ENCODE measurements at regions not wholly inside any gene's neighbourhood (a gene's known extent, or its start where the extent isn't known, plus 50 kb on each side); places are given as distances from the start of the nearest gene placed in this dataset.
"Not testable (repeated sequence)": the region's sequence is repeated elsewhere in the genome, so short reads cannot be mapped to it uniquely, and the experiment has no call there.

DNA sequence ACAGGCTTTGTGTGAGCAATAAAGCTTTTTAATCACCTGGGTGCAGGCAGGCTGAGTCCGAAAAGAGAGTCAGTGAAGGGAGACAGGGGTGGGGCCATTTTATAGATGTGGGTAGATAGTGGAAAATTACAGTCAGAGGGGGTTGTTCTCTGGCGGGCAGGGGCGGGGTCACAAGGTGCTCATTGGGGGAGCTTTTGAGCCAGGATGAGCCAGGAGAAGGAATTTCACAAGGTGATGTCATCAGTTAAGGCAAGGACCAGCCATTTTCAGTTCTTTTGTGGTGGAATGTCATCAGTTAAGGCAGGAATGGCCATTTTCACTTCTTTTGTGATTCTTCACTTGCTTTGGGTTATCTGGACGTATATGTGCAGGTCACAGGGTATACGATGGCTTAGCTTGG, 571.3 kb upstream of the PCDH7 start:
- not testable (repeated sequence) for DNase-seq

- not testable (repeated sequence) for DNase-seq
These were observed 570.6 kb upstream of the PCDH7 start for GRCh38 chr4:30149539-30149938.

DNA sequence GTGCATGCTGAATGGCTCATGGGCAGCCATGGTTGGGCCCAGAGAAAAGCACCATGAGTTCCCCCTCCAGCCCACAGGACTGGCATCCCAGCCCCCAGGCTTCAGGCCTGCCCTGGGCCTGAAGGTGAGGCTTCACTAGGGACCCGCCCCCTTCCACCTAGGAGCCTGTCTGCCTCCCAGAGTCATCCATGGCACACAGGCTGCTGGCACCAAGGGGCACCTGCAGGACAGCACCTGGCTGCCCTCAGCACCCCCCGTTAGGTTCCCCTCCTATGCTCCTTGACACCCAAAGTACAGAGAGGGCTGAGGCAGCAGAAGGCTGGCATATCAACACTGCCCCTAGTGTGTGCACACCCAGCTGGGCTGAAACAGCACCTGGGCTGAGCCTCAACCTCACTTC, 566.7 kb upstream of the PCDH7 start:
- no peak for DNase-seq

- DNase-seq = no peak
These were observed 560.0 kb upstream of the PCDH7 start for GRCh38 chr4:30160140-30160539.

DNA sequence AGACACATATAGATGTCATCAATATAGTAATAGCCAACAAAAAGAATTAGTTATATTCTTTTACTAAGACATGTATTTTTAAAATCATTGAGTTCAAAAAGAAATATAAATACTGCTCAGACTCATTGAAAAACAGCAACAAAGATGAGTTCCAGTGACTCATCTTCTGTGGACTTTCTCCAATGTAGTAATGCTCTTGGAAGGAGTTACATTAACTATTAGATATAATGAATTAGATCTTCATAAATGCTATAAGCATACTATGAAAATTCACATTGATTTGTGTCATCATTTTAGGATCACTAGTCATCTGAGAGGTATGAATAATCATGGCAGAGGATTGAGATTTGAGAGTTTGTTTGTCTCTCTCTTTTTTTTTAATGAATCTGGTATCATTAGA, 547.8 kb upstream of the PCDH7 start:
- no peak for DNase-seq

GRCh38 chr4:30181512-30181911, 538.7 kb upstream of the PCDH7 start:
- no peak for DNase-seq

DNA sequence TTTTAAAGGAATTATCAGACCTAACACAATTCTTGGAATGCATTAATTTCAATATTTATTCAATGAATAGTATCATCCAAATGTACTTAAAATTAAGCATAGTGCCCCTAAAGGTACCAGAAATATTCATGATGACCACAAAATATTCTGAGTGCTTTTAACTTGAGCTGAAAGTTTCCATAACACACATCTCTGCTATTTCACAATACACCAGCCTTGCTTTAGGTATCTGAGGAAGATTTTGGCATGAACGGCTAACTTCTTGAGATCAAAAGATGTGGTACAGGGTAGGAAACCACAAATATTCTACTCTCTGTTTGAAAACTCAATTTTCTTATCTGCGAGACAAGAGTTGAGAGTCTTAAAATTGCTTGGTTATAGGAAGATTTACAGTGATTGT, 538.3 kb upstream of the PCDH7 start:
- no peak for DNase-seq

DNA sequence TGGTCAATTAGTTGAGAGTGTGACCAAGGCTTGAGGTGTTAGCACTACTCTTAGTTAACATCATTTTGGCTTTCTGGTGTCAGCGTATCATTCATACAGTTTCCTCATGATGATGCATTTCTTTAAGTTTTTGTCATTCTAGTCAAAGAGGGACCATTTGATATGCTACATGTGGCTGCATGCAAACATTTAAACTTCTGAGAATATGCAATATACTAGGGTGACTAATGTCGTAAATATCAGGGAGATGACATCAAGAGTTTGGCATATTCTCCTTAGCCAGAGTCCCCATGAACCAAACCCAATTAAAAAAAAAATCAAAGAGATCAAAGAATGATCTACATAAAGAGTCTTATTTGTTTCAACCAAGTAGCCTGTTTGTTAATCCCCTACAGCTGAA, 537.4 kb upstream of the PCDH7 start:
- no peak for DNase-seq

DNA sequence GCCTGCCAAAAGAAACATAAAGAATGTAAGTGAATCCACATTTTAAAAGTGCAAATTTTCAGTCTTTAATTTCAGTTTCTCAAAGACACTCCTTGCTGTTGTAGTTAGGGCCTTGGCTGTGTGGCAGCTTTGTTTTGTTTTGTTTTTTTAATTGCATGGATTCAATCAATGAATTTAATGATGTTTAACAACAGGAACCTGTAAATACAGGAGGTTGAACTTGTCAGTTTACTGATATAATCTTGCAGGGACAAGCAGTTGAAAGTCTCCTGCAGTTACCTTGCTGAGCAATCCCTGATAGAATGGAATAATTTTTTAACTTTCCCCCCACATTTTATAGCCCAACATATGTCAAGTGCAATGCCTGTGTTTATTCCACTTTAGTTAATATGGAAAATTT, 528.3 kb upstream of the PCDH7 start:
- no peak for DNase-seq

DNA sequence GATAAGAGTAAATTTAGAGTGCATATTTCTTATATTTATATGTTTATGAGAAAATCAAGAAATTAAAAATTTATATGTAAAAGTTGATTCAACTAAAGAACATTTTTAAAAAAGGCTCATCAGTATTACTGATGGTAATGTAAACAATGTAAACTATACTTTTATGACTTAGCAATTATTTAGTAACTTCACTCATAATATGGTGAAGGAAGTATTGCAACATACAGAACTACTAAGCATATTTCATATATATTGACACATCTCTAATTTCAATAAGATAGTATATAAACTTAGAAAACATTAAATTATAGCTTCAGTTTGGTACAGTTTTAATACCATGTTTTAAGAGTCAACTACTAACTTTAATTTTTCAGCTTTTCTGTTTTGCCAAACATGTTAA, 512.8 kb upstream of the PCDH7 start:
- DNase-seq = no peak

DNA sequence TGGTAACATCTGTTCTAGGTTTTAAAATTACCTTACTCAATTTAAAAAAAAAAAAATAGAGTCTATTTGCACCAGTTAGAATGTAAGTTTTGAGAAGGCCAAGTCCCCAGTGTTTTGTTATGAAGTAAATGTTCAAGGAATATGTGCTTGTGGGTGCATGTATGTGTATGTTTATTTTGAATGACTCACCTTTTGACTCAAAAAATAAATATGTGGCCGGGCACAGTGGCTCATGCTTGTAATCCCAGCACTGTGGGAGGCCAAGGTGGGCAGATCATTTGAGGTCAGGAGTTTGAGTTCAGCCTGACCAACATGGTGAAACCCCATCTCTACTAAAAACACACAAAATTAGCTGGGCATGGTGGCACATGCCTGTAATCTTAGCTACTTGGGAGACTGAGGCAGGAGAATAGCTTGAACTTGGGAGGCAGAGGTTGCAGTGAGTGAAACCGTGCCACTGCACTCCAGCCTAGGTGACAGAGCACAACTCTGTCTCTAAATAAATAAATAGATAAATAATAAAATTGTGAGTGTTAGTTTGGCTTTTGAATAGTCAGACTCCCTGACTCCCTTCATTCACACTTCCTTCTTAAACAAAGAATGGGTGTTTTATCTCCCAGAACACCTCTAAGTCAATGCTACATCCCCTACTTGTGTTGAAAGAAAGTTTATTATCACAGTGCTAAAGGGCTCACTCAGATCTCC, 511.3 kb upstream of the PCDH7 start:
- no peak for DNase-seq

DNA sequence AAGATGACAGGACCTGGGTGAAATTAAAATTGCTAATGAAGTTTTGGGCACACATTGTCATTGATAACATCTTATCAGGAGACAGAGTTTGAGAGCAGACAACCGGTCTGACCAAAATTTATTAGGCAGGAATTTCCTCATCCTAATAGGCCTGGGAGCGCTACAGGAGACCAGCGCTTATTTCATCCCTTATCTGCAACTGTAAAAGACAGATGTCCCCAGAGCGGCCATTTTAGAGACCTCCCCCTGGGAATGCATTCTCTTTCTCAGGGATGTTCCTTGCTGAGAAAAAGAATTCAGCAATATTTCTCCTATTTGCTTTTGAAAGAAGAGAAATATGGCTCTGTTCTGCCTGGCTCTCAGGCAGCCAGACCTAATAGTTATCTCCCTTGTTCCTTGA, 504.2 kb upstream of the PCDH7 start:
- not testable (repeated sequence) for DNase-seq

DNA sequence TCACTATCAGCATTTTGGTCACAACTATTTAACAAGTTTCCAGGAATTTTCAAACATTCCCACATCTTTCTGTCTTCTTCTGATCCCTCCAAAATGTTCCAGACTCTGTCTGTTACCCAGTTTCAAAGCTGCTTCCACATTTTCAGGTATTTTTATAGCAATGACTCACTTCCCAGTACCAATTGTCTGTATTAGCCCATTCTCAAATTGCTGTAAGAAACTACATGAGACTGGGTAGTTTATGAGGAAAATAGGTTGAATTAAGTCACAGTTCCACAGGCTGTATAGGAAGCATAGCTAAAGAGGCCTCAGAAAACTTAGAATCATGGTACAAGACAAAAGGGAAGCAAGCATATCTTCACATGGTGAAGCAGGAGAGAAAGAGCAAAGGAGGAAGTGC, 475.0 kb upstream of the PCDH7 start:
- no peak for DNase-seq

GRCh38 chr4:30256116-30256832, 463.9 kb upstream of the PCDH7 start:
- peak; percentile 14 for DNase-seq

GRCh38 chr4:30258949-30259348, 461.2 kb upstream of the PCDH7 start:
- DNase-seq = no peak

- no peak for DNase-seq
These were observed 457.8 kb upstream of the PCDH7 start for GRCh38 chr4:30262379-30262778.

DNA sequence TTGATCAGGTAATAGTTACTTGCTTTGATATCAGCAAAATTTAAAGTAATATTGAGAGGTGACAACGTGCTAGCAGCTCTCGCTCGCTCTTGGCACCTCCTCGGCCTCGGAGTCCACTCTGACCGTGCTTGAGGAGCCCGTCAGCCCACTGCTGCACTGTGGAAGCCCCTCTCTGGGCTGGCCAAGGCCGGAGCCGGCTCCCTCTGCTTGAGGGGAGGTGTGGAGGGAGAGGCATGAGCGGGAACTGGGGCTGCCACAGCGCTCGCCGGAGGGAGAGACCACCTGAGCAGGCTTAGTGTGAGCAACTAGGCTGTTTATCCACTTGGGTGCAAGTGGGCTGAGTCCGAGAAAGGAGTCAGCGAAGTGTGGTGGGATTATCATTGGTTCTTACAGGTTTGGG, 455.7 kb upstream of the PCDH7 start:
- DNase-seq = no peak

DNA sequence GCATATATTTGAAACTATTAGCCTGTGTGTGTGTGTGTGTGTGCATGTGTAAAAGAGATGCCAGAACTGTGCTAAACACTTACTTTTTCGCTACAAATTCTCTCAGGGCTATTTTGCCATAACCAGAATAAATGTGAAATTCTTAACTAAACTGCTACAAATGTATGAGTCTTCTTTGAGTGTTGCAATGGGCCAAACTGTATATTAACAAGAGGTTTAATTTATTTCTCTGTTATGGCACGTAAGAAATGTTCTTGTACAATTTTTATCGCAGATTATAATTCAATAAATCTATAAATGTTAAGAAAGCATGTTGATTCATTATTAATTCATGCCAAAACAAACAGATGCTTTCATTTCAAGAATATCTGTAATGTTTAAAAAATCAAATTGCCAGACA, 454.5 kb upstream of the PCDH7 start:
- no peak for DNase-seq

DNA sequence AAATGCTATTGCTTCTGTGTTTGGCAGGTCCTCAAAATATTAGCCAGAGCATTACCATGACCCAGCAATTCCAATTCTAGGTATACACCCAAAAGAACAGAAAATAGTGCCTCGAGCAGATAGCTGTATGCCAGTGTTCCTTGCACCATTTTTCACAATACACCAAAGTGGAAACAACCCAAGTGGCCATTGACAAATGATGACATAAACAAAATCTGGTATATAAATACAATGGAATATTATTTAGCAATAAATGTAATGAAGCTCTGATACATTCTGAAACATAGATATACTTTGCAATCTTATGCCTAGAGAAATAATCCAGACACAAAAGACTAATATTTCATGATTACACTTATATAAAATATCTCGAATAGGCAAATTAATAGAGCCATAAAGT, 451.8 kb upstream of the PCDH7 start:
- no peak for DNase-seq

GRCh38 chr4:30269850-30270249, 450.3 kb upstream of the PCDH7 start:
- DNase-seq = no peak

GRCh38 chr4:30281986-30282385, 438.2 kb upstream of the PCDH7 start:
- DNase-seq = no peak

- no peak for DNase-seq
These were observed 436.8 kb upstream of the PCDH7 start for GRCh38 chr4:30283336-30283735.

GRCh38 chr4:30294295-30294694, 425.9 kb upstream of the PCDH7 start:
- DNase-seq = no peak

GRCh38 chr4:30295652-30296051, 424.5 kb upstream of the PCDH7 start:
- DNase-seq = no peak
